ENCODE measurements at regions not wholly inside any gene's neighbourhood (a gene's known extent, or its start where the extent isn't known, plus 50 kb on each side); places are given as distances from the start of the nearest gene placed in this dataset.

GRCh38 chr14:61179796-61180398 is 101.2 kb downstream of the TMEM30B start:
- TF ChIP-seq FOXP2 (optimal IDR thresholded peaks at IDR 0.05; ENCODE audit: borderline replicate concordance, extremely low read depth, extremely low read length, insufficient read depth), result no peak

- TF ChIP-seq REST (IDR thresholded peaks at IDR 0.05; ENCODE audit: insufficient read depth in 1 of 2, low read depth in 2 of 2, low read length in 2 of 2), result no peak
- TF ChIP-seq TAF1 (IDR thresholded peaks at IDR 0.05; ENCODE audit: borderline replicate concordance, insufficient read depth, low read length), result no peak
- TF ChIP-seq POLR2AphosphoS5 (IDR thresholded peaks at IDR 0.05; ENCODE audit: low read depth, low read length), result no peak
- no peak for TF ChIP-seq SIN3A (IDR thresholded peaks at IDR 0.05; ENCODE audit: borderline replicate concordance, insufficient read depth, low read length)
- no peak for TF ChIP-seq FOXP2 (optimal IDR thresholded peaks at IDR 0.05; ENCODE audit: borderline replicate concordance, extremely low read depth, extremely low read length, insufficient read depth)
Observed at GRCh38 chr14:61179061-61179690, 102.0 kb downstream of the TMEM30B start.

GRCh38 chr14:61178226-61179060 is 102.7 kb downstream of the TMEM30B start:
- TF ChIP-seq REST (IDR thresholded peaks at IDR 0.05; ENCODE audit: insufficient read depth in 1 of 2, low read depth in 2 of 2, low read length in 2 of 2) (no peak), POLR2AphosphoS5 (IDR thresholded peaks at IDR 0.05; ENCODE audit: low read depth, low read length) (no peak), FOXP2 (optimal IDR thresholded peaks at IDR 0.05; ENCODE audit: borderline replicate concordance, extremely low read depth, extremely low read length, insufficient read depth) (no peak), TAF1 (IDR thresholded peaks at IDR 0.05; ENCODE audit: borderline replicate concordance, insufficient read depth, low read length) (no peak), SIN3A (IDR thresholded peaks at IDR 0.05; ENCODE audit: borderline replicate concordance, insufficient read depth, low read length) (no peak)

GRCh38 chr14:61177279-61178225 is 103.6 kb downstream of the TMEM30B start:
- TF ChIP-seq SIN3A (IDR thresholded peaks at IDR 0.05; ENCODE audit: borderline replicate concordance, insufficient read depth, low read length) (no peak), POLR2AphosphoS5 (IDR thresholded peaks at IDR 0.05; ENCODE audit: low read depth, low read length) (no peak), FOXP2 (optimal IDR thresholded peaks at IDR 0.05; ENCODE audit: borderline replicate concordance, extremely low read depth, extremely low read length, insufficient read depth) (no peak), TAF1 (IDR thresholded peaks at IDR 0.05; ENCODE audit: borderline replicate concordance, insufficient read depth, low read length) (no peak), REST (IDR thresholded peaks at IDR 0.05; ENCODE audit: insufficient read depth in 1 of 2, low read depth in 2 of 2, low read length in 2 of 2) (no peak)

- no peak for TF ChIP-seq FOXP2 (optimal IDR thresholded peaks at IDR 0.05; ENCODE audit: borderline replicate concordance, extremely low read depth, extremely low read length, insufficient read depth)
- no peak for TF ChIP-seq POLR2AphosphoS5 (IDR thresholded peaks at IDR 0.05; ENCODE audit: low read depth, low read length)
- TF ChIP-seq REST (IDR thresholded peaks at IDR 0.05; ENCODE audit: insufficient read depth in 1 of 2, low read depth in 2 of 2, low read length in 2 of 2), result no peak
- TF ChIP-seq TAF1 (IDR thresholded peaks at IDR 0.05; ENCODE audit: borderline replicate concordance, insufficient read depth, low read length), result no peak
- no peak for TF ChIP-seq SIN3A (IDR thresholded peaks at IDR 0.05; ENCODE audit: borderline replicate concordance, insufficient read depth, low read length)
Observed at GRCh38 chr14:61176686-61177085, 104.5 kb downstream of the TMEM30B start.

All from PFSK-1 (cell line).